Peyer's patch (tissue), 4 donors: ENCODE measurements at regions not wholly inside any gene's neighbourhood (a gene's known extent, or its start where the extent isn't known, plus 50 kb on each side); places are given as distances from the start of the nearest gene placed in this dataset.

ENCODE experiments used
- CTCF ChIP-seq, 6 experiments: fragments of 450-650 bp in 4 of 6; fragments of 200-600 bp in 2 of 6; sonication (generic) in 1 of 6; IDR thresholded peaks; one replicate each; pipeline ENCODE4 v1.5.1; 2017 to 2019; ENCODE audit warnings: antibody characterized with exemption in 6 of 6, mild to moderate bottlenecking in 3 of 6, moderate library complexity in 1 of 6
- POLR2A ChIP-seq, 2 donors: fragments of 450-650 bp; IDR thresholded peaks; one replicate each; pipeline ENCODE4 v1.5.1; 2017; ENCODE audit warnings: antibody characterized with exemption in 2 of 2, mild to moderate bottlenecking in 2 of 2, moderate library complexity in 2 of 2

DNA sequence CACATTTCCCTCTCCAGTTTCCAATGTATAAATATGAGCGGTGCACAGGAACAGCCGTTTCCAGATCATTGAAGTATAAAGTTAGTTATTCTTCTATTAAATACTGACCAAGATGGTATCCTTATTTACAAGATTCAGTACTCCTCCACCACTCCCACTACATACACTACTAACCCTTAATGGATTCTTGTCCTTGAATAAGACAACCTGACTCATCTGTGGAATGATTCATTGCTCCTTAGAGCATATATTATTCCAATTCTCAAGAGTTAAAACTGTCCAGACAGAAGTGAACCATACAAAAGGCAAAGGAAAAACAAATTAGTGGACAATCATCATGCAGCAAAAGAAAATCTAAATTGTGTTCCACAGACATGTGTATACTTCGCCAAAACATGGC, 373.3 kb downstream of the IDS start:
- TF ChIP-seq CTCF (IDR thresholded peaks at IDR 0.05) (no peak), POLR2A (IDR thresholded peaks at IDR 0.05) (no peak)
